Small intestine (tissue), 7 donors: ENCODE measurements at regions not wholly inside any gene's neighbourhood (a gene's known extent, or its start where the extent isn't known, plus 50 kb on each side); places are given as distances from the start of the nearest gene placed in this dataset.

Experiments used
- DNase-seq, 2 donors: peaks; one replicate each; pipeline versions ENCODE4 v3.0.0 to v3.0.0-alpha.2; 2013
- FAIRE-seq: peaks from 2 replicates; lab custom pipeline; 2012; peaks lifted over from hg19 to GRCh38; lab: Jason Lieb, UNC
- H3K27ac ChIP-seq, 3 donors: one replicate each; pipeline ENCODE4 v1.5.1; 2013; ENCODE audit warnings: low read length in 2 of 3, mild to moderate bottlenecking in 2 of 3, control low read depth in 1 of 3, inconsistent platforms in 1 of 3, low read depth in 1 of 3, moderate library complexity in 1 of 3
- H3K27me3 ChIP-seq, 3 donors: one replicate each; pipeline ENCODE4 v1.6.1; 2013; ENCODE audit warnings: low read length in 3 of 3, inconsistent platforms in 1 of 3; ENCODE audit not compliant: control insufficient read depth in 3 of 3, insufficient read depth in 3 of 3
- H3K36me3 ChIP-seq, 3 donors: one replicate each; pipeline ENCODE4 v1.6.1; 2013; ENCODE audit warnings: low read length in 3 of 3, inconsistent platforms in 1 of 3, low read depth in 1 of 3, mild to moderate bottlenecking in 1 of 3, moderate library complexity in 1 of 3; ENCODE audit not compliant: control insufficient read depth in 3 of 3, insufficient read depth in 2 of 3
- H3K4me1 ChIP-seq, 3 donors: one replicate each; pipeline ENCODE4 v1.6.1; 2013; ENCODE audit warnings: low read length in 2 of 3, inconsistent platforms in 1 of 3, low read depth in 1 of 3, mild to moderate bottlenecking in 1 of 3, moderate library complexity in 1 of 3; ENCODE audit not compliant: control insufficient read depth in 3 of 3, insufficient read depth in 2 of 3
- H3K4me3 ChIP-seq, 3 donors: one replicate each; pipeline ENCODE4 v1.5.1; 2013; ENCODE audit warnings: low read length in 3 of 3, control low read depth in 1 of 3, inconsistent platforms in 1 of 3, low read depth in 1 of 3, mild to moderate bottlenecking in 1 of 3, moderate library complexity in 1 of 3
- H3K9me3 ChIP-seq, 2 donors: one replicate each; pipeline ENCODE4 v1.6.1; 2013; ENCODE audit warnings: low read depth in 1 of 2, low read length in 1 of 2; ENCODE audit not compliant: control insufficient read depth in 2 of 2, insufficient read depth in 1 of 2
- WGBS, 3 donors: extraction: QIAGEN DNeasy Blood & Tissue Kit; methylation state at CpG; one replicate each; pipeline ENCODE4 v1.1.7; 2013; 5-methylcytosine and 5-hydroxymethylcytosine counted together
- donor health status: healthy with polysubstance abuse.
- donor health status: control.
- donor health status: control.
- donor health status: Bipolar disorder and iron deficiency.
- donor health status: healthy.

DNA sequence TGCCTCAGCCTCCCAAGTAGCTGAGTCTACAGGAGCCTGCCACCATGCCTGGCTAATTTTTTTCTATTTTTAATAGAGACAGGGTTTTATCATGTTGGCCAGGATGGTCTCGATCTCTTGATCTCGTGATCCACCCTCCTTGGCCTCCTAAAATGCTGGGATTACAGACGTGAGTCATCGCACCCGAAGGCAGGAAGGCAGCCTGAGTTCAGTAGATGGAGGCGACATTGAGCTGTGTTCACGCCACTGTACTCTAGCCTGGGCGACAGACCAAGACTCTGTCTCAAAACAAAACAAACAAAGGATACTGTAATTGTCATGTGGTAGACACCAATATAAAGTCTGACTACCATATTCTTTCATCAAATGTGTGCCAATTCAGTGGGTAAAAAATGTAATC, 500.9 kb upstream of the DSEL start:
- no peaks in the 10 kb centered on the region for H3K9me3 ChIP-seq
- no peak overlapping the region for H3K27ac ChIP-seq
- no peak overlapping the region for H3K4me3 ChIP-seq
- WGBS, 3 donors = 85 to 88% (median 85%) methylated on average over 8 of the region's 8 CpGs
- no peak for FAIRE-seq
- H3K27me3 ChIP-seq = no peaks in the 10 kb centered on the region
- no peaks in the 10 kb centered on the region for H3K4me1 ChIP-seq
- no peak for DNase-seq
- H3K36me3 ChIP-seq = no peaks in the 10 kb centered on the region

DNA sequence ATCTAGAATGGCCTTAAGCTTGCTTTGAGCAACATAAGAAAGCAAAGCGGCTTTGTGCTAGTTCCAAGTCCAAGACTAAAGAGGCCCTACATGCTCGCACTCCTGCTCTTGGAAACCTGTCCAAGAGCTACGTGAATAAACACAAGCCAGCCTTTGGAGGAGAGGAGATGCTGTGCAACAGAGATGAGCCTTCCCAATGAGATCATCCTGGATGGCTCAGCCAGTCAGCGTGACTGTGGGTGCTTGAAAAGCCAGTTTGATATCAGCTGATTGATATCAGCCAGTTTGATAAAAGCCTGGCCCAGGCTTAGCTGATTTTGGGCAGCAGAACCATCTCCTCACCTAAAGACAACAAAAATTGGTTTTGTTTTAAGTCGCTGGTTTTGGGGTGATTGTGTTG, 481.0 kb upstream of the DSEL start:
- Histone ChIP-seq H3K4me3 (no peak overlapping the region), H3K36me3 (no peaks in the 10 kb centered on the region), H3K4me1 (no peaks in the 10 kb centered on the region), H3K27ac (no peak overlapping the region), H3K27me3 (no peaks in the 10 kb centered on the region), H3K9me3 (no peaks in the 10 kb centered on the region)
- WGBS, 3 donors = 65 to 70% (median 67%) methylated on average over 5 of the region's 5 CpGs
- no peak for FAIRE-seq
- DNase-seq = no peak

GRCh38 chr18:67995769-67996168, 479.2 kb upstream of the DSEL start:
- Histone ChIP-seq H3K27ac (no peak overlapping the region), H3K4me1 (no peaks in the 10 kb centered on the region), H3K4me3 (no peak overlapping the region), H3K36me3 (no peaks in the 10 kb centered on the region), H3K9me3 (no peaks in the 10 kb centered on the region), H3K27me3 (no peaks in the 10 kb centered on the region)
- no peak for DNase-seq
- no peak for FAIRE-seq
- 65 to 74% (median 73%) methylated on average over 3 of the region's 3 CpGs for WGBS, 3 donors

- H3K9me3 ChIP-seq = no peaks in the 10 kb centered on the region
- no peak for DNase-seq
- no peaks in the 10 kb centered on the region for H3K36me3 ChIP-seq
- no peaks in the 10 kb centered on the region for H3K4me1 ChIP-seq
- no peak overlapping the region for H3K4me3 ChIP-seq
- no peak overlapping the region for H3K27ac ChIP-seq
- no peak for FAIRE-seq
- WGBS, 3 donors = 63 to 74% (median 72%) methylated on average over 2 of the region's 2 CpGs
- H3K27me3 ChIP-seq = no peaks in the 10 kb centered on the region
These were observed 463.7 kb upstream of the DSEL start for GRCh38 chr18:67980241-67980640.

- no peak for DNase-seq
- no peaks in the 10 kb centered on the region for H3K4me1 ChIP-seq
- H3K27ac ChIP-seq = no peak overlapping the region
- no peak for FAIRE-seq
- WGBS, 3 donors = 78 to 92% (median 82%) methylated on average over 7 of the region's 7 CpGs
- no peaks in the 10 kb centered on the region for H3K27me3 ChIP-seq
- no peaks in the 10 kb centered on the region for H3K36me3 ChIP-seq
- no peak overlapping the region for H3K4me3 ChIP-seq
- H3K9me3 ChIP-seq = no peaks in the 10 kb centered on the region
These were observed 460.6 kb upstream of the DSEL start for GRCh38 chr18:67977067-67977616.

GRCh38 chr18:67973916-67974315, 457.4 kb upstream of the DSEL start:
- Histone ChIP-seq H3K27ac (no peak overlapping the region), H3K4me3 (no peak overlapping the region), H3K4me1 (no peaks in the 10 kb centered on the region), H3K36me3 (no peaks in the 10 kb centered on the region), H3K9me3 (no peaks in the 10 kb centered on the region), H3K27me3 (no peaks in the 10 kb centered on the region)
- DNase-seq (no peak), FAIRE-seq (no peak)
- 44 to 68% (median 47%) methylated on average over 1 of the region's 1 CpG for WGBS, 3 donors

GRCh38 chr18:67969458-67969857, 452.9 kb upstream of the DSEL start:
- WGBS, 3 donors = 54 to 68% (median 67%) methylated on average over 1 of the region's 1 CpG
- no peaks in the 10 kb centered on the region for H3K4me1 ChIP-seq
- no peaks in the 10 kb centered on the region for H3K9me3 ChIP-seq
- H3K36me3 ChIP-seq = no peaks in the 10 kb centered on the region
- DNase-seq (no peak), FAIRE-seq (no peak)
- H3K27me3 ChIP-seq = no peaks in the 10 kb centered on the region
- no peak overlapping the region for H3K4me3 ChIP-seq
- no peak overlapping the region for H3K27ac ChIP-seq

DNA sequence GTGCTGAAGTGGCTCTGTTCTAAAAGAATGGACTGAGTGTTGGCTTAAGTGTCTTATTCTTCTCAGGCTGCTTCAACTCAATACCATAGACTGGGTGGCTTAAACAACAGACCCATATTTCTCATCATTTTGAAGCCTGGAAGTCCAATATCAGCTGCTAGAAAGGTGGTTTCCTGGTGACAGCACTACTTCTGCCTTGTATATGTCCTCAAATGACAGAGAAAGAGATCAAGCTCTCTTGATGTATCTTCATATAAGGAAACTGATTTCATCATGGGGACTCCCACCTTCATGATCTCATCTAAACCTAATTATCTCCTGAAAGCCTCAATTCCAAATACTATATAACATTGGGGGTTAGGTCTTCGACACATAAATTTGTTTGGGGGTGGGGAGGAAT, 449.7 kb upstream of the DSEL start:
- Histone ChIP-seq H3K9me3 (no peaks in the 10 kb centered on the region), H3K27ac (no peak overlapping the region), H3K36me3 (no peaks in the 10 kb centered on the region), H3K4me1 (no peaks in the 10 kb centered on the region), H3K27me3 (no peaks in the 10 kb centered on the region), H3K4me3 (no peak overlapping the region)
- DNase-seq (no peak), FAIRE-seq (no peak)
- WGBS, 3 donors = 79 to 88% (median 87%) methylated on average over 1 of the region's 1 CpG

GRCh38 chr18:67964462-67964861, 447.9 kb upstream of the DSEL start:
- WGBS, 3 donors = 31 to 58% (median 44%) methylated on average over 4 of the region's 4 CpGs
- Histone ChIP-seq H3K36me3 (no peaks in the 10 kb centered on the region), H3K9me3 (no peaks in the 10 kb centered on the region)

More at GRCh38 chr18:67964462-67964861, 447.9 kb upstream of the DSEL start:
- DNase-seq (no peak), FAIRE-seq (no peak)
- no peaks in the 10 kb centered on the region for H3K4me1 ChIP-seq
- no peaks in the 10 kb centered on the region for H3K27me3 ChIP-seq
- no peak overlapping the region for H3K4me3 ChIP-seq
- H3K27ac ChIP-seq = no peak overlapping the region
